ENCODE measurements at regions not wholly inside any gene's neighbourhood (a gene's known extent, or its start where the extent isn't known, plus 50 kb on each side); places are given as distances from the start of the nearest gene placed in this dataset.

DNA sequence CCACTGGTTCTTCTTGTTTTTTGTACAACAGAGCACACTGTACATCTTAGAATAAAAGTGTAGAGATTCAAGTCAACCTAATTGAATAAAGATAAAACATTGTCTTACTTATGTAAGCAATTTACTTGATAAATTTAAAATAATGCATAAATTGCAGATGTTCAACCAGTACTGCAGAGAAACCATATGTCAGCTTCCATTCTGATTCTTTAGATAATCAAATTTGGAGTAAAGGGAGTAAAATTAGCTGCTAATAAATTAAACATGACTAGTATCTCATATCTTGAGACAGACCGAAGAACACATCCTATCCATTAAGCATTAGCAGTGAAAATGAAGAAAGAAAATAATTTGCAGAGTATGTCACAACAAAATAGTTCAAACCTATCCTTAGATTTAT, 261.2 kb downstream of the GASK1B start:
- TF ChIP-seq, protein P1, sequence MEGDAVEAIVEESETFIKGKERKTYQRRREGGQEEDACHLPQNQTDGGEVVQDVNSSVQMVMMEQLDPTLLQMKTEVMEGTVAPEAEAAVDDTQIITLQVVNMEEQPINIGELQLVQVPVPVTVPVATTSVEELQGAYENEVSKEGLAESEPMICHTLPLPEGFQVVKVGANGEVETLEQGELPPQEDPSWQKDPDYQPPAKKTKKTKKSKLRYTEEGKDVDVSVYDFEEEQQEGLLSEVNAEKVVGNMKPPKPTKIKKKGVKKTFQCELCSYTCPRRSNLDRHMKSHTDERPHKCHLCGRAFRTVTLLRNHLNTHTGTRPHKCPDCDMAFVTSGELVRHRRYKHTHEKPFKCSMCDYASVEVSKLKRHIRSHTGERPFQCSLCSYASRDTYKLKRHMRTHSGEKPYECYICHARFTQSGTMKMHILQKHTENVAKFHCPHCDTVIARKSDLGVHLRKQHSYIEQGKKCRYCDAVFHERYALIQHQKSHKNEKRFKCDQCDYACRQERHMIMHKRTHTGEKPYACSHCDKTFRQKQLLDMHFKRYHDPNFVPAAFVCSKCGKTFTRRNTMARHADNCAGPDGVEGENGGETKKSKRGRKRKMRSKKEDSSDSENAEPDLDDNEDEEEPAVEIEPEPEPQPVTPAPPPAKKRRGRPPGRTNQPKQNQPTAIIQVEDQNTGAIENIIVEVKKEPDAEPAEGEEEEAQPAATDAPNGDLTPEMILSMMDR (IDR thresholded peaks at IDR 0.05), result no peak
- no peak for TF ChIP-seq POLR2A (IDR thresholded peaks at IDR 0.05)

All from esophagus squamous epithelium (tissue), 4 donors.